ENCODE measurements at regions not wholly inside any gene's neighbourhood (a gene's known extent, or its start where the extent isn't known, plus 50 kb on each side); places are given as distances from the start of the nearest gene placed in this dataset.

GRCh38 chr17:53891726-53892125, 69.0 kb downstream of the KIF2B start:
- H3K36me3 ChIP-seq: no peaks in the 10 kb centered on the region
- no peak for TF ChIP-seq POLR2A (IDR thresholded peaks at IDR 0.05)
- TF ChIP-seq POLR2AphosphoS5 (IDR thresholded peaks at IDR 0.05): no peak
- TF ChIP-seq CTCF (IDR thresholded peaks at IDR 0.05 in 8 of 11, conservative IDR thresholded peaks at IDR 0.05 in 3 of 11): no peak
- H3K9me3 ChIP-seq: peaks cover 0 to 34% (median 14%) of the 10 kb centered on the region in 8 donors
- no peaks in the 10 kb centered on the region for H3K27me3 ChIP-seq (replicated peaks in 1 of 7)
- H3K4me3 ChIP-seq: no peak overlapping the region
- intact Hi-C loops (cut with DNase I; ENCODE audit: low total_unique reads): no loop called here
- H3K4me1 ChIP-seq: no peaks in the 10 kb centered on the region
- no peak for DNase-seq
- 78 to 93% (median 82%) methylated on average over 4 of the region's 4 CpGs for WGBS, 5 donors
- H3K27ac ChIP-seq: no peak overlapping the region

GRCh38 chr17:53892222-53892621, 69.5 kb downstream of the KIF2B start:
- TF ChIP-seq POLR2A (IDR thresholded peaks at IDR 0.05) (no peak), POLR2AphosphoS5 (IDR thresholded peaks at IDR 0.05) (no peak), CTCF (IDR thresholded peaks at IDR 0.05 in 8 of 11, conservative IDR thresholded peaks at IDR 0.05 in 3 of 11) (no peak)
- WGBS, 5 donors: 88 to 94% (median 91%) methylated on average over 3 of the region's 3 CpGs
- Histone ChIP-seq H3K4me3 (no peak overlapping the region), H3K4me1 (no peaks in the 10 kb centered on the region), H3K27ac (no peak overlapping the region), H3K27me3 (replicated peaks in 1 of 7) (no peaks in the 10 kb centered on the region), H3K9me3 (peaks cover 0 to 30% (median 11%) of the 10 kb centered on the region in 8 donors), H3K36me3 (no peaks in the 10 kb centered on the region)
- DNase-seq: no peak
- intact Hi-C loops (cut with DNase I; ENCODE audit: low total_unique reads): no loop called here

GRCh38 chr17:53894591-53894990, 71.9 kb downstream of the KIF2B start:
- no peak for DNase-seq
- 23 to 67% (median 38%) methylated on average over 1 of the region's 1 CpG for WGBS, 5 donors

GRCh38 chr17:53896047-53896446, 73.3 kb downstream of the KIF2B start:
- Histone ChIP-seq H3K4me3 (no peak overlapping the region), H3K27me3 (replicated peaks in 1 of 7) (no peaks in the 10 kb centered on the region), H3K4me1 (no peaks in the 10 kb centered on the region), H3K27ac (no peak overlapping the region), H3K9me3 (peaks cover 0 to 14% (median 4%) of the 10 kb centered on the region in 8 donors), H3K36me3 (no peaks in the 10 kb centered on the region)
- no peak for DNase-seq
- intact Hi-C loops (cut with DNase I; ENCODE audit: low total_unique reads): no loop called here
- WGBS, 5 donors: 59 to 90% (median 74%) methylated on average over 1 of the region's 1 CpG
- no peak for TF ChIP-seq POLR2A (IDR thresholded peaks at IDR 0.05)
- no peak for TF ChIP-seq POLR2AphosphoS5 (IDR thresholded peaks at IDR 0.05)
- TF ChIP-seq CTCF (IDR thresholded peaks at IDR 0.05 in 8 of 11, conservative IDR thresholded peaks at IDR 0.05 in 3 of 11): no peak

More at GRCh38 chr17:53894591-53894990, 71.9 kb downstream of the KIF2B start:
- peaks cover 0 to 8% (median 2%) of the 10 kb centered on the region in 8 donors for H3K9me3 ChIP-seq
- no peak overlapping the region for H3K4me3 ChIP-seq
- no peaks in the 10 kb centered on the region for H3K36me3 ChIP-seq
- intact Hi-C loops (cut with DNase I; ENCODE audit: low total_unique reads): no loop called here
- TF ChIP-seq POLR2AphosphoS5 (IDR thresholded peaks at IDR 0.05) (no peak), CTCF (IDR thresholded peaks at IDR 0.05 in 8 of 11, conservative IDR thresholded peaks at IDR 0.05 in 3 of 11) (no peak), POLR2A (IDR thresholded peaks at IDR 0.05) (no peak)
- H3K4me1 ChIP-seq: no peaks in the 10 kb centered on the region
- H3K27me3 ChIP-seq (replicated peaks in 1 of 7): no peaks in the 10 kb centered on the region
- H3K27ac ChIP-seq: no peak overlapping the region
